Coronary artery (tissue), 2 donors: ENCODE measurements at regions not wholly inside any gene's neighbourhood (a gene's known extent, or its start where the extent isn't known, plus 50 kb on each side); places are given as distances from the start of the nearest gene placed in this dataset.
A peak's percentile ranks its signal among the peaks of the same experiment; 100 is the strongest.
"Not testable (repeated sequence)": the region's sequence is repeated elsewhere in the genome, so short reads cannot be mapped to it uniquely, and the experiment has no call there.

Experiments used
- DNase-seq: peaks from one replicate; pipeline ENCODE4 v3.0.0-alpha.2; 2017; ENCODE audit warnings: low spot score
- H3K27ac ChIP-seq, 2 donors: fragments of 200-600 bp; sonication (generic); one replicate each; pipeline ENCODE4 v1.5.1; 2016 to 2019
- H3K4me3 ChIP-seq: fragments of 200-600 bp; sonication (generic); 2 replicates; pipeline ENCODE4 v1.5.1; 2016; ENCODE audit warnings: mild to moderate bottlenecking, moderate library complexity
- CTCF ChIP-seq: fragments of 200-600 bp; sonication (generic); IDR thresholded peaks from one replicate; pipeline ENCODE4 v1.5.1; 2019; ENCODE audit warnings: antibody characterized with exemption

GRCh38 chr7:65509368-65510186, 135.9 kb downstream of the ZNF92 start:
- Histone ChIP-seq H3K27ac (no peak overlapping the region), H3K4me3 (peak overlapping the region; percentile 68)
- no peak for DNase-seq
- no peak for TF ChIP-seq CTCF

- not testable (repeated sequence) for H3K27ac ChIP-seq, DNase-seq
- H3K4me3 ChIP-seq, result peak overlapping the region; percentile 68
Measured at GRCh38 chr7:65510187-65510538, 136.5 kb downstream of the ZNF92 start.

DNA sequence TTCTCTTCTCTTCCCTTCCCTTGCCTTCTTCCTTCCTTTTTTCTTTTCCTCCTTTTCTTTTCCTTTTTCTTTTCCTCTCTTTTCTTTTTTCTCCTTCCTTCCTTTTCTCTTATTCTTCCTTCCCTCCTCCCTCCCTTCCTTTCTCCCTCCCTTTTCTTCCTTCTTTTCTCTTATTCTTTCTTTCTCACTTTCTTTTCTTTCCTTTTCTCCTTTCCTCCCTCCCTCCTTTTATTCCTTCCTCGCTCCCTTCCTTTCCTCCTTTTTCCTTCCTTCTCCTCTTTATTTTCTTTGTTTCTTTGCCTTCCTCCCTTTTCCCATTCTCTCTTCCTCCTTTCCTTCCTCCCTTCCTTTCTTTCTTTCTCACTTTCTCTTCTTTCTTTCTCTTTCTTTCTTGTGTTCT, 146.1 kb downstream of the ZNF92 start:
- DNase-seq, H3K4me3 ChIP-seq, H3K27ac ChIP-seq: not testable (repeated sequence)

DNA sequence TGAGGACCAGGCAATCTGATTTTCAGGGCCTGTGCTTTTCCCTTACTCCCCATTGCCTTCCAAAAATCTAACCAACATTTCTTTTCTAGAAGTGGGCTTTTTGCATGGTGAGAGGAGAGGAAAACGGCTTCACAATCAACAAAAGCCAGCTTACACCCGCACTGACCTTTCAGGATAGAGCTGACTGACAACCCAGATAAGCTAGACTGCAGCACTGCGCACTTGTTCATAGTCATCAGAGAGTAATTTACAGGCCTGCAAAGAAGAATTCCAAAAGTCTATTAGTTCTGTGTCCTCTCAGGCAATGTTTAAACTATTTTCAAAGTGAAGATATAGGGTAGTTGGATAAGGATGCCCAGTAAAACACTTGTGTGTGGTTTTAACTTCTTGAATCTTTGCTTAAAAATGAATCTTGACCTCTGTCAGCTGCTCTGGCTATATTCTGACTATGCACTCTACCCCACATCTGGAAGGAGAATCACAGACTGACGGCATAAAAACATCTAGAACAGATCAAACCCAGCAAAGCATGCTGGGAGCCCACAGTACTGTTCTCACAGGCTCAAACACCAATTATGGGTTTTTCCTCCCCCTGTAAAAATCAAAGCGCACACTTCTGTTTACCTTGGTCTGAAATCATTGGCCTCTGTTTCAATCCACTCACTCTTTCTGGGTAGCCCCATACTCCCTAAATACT, 172.0 kb downstream of the ZNF92 start:
- H3K4me3 ChIP-seq, H3K27ac ChIP-seq, DNase-seq: not testable (repeated sequence)

DNA sequence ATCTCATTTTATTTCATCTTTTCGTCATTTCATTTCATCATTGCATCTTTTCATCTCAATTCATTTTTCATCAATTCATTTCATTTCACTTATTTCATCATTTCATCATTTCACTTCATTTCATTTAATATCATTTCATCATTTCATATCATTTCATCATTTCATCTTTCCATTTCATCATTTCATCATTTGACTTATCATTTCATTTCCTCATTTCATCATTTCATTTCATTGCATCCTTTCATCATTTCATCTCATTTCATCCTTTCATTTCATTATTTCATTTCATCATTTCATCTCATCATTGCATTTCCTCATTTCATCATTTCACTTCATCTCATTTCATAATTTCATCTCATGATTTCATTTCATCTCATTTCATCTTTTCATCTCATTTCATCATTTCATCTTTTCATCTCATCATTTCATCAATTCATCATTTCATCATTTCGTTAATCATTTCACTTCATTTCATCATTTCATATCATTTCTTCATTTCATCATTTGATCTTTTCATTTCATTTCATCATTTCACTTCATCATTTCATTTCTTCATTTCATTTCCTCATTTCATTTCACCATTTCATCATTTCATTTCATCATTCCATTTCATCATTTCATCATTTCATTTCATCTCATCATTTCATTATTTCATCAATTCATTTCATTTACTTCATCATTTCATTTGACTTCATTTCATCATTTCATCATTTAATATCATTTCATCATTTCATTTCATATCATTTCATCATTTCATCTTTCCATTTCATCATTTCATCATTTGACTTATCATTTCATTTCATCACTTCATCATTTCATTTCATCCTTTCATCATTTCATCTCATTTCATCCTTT, 176.2 kb downstream of the ZNF92 start:
- H3K27ac ChIP-seq, DNase-seq, H3K4me3 ChIP-seq: not testable (repeated sequence)

- not testable (repeated sequence) for H3K4me3 ChIP-seq, DNase-seq
Measured at GRCh38 chr7:65550444-65550809, 176.8 kb downstream of the ZNF92 start.

DNA sequence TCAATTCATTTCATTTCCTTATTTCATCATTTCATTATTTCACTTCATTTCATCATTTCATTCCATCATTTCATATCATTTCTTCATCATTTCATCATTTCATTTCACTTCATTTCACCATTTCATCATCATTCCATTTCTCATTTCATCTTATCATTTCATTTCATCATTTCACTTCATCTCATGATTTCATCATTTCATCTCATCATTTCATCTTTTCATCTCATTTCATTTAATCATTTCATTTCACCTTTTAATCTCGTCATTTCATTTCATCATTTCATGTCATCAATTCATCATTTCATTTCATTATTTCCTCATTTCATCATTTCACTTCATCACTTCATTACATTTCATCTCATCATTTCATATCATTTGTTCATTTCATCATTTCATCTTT, 177.4 kb downstream of the ZNF92 start:
- not testable (repeated sequence) for H3K27ac ChIP-seq, DNase-seq, H3K4me3 ChIP-seq

More at GRCh38 chr7:65550444-65550809, 176.8 kb downstream of the ZNF92 start:
- H3K27ac ChIP-seq, result not testable (repeated sequence)

- DNase-seq, H3K4me3 ChIP-seq, H3K27ac ChIP-seq: not testable (repeated sequence)
Measured at GRCh38 chr7:65554553-65555476, 181.2 kb downstream of the ZNF92 start.

DNA sequence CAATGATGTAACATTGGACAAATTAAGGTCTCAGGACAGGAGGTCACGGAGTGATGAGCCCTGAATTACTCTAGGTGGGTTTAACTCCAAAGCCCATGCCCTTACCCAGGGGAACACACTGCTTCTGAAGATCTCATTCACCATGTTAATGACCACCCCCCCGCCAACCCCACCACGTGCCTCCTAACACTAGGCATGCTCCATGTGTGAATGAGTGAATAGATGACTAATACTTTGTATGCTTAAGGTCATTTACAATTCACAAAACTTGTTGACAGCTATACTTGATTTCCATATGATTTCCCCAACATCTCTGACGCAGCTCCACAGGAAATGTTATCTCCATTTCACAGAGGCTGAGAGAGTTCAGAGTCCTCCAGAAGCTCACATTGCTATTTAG, 184.9 kb downstream of the ZNF92 start:
- not testable (repeated sequence) for H3K27ac ChIP-seq, H3K4me3 ChIP-seq, DNase-seq

- not testable (repeated sequence) for H3K4me3 ChIP-seq, H3K27ac ChIP-seq, DNase-seq
Measured at GRCh38 chr7:65561786-65562372, 188.2 kb downstream of the ZNF92 start.

DNA sequence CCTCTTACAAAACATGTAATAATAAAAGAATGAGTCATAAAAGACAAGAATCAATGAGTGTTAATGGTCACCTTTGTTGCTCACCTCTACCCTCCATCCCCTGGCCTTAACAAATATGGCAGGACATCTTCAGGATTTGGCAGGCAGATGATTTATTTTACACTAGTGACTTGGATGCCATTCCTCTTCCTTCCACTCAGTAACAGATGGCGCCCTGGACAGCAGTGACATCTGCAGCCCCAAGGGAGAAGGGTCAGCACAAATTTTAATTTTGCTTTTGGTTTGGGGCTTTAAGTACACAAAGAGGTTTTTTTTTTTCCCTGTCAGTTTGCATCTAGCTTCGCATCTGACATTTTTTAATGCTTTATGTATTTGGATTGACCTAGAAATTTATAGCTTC, 188.9 kb downstream of the ZNF92 start:
- DNase-seq, result not testable (repeated sequence)

GRCh38 chr7:65563333-65563732, 189.7 kb downstream of the ZNF92 start:
- not testable (repeated sequence) for DNase-seq, H3K27ac ChIP-seq, H3K4me3 ChIP-seq

More for the DNA sequence above, 188.9 kb downstream of the ZNF92 start:
- not testable (repeated sequence) for H3K27ac ChIP-seq, H3K4me3 ChIP-seq

DNA sequence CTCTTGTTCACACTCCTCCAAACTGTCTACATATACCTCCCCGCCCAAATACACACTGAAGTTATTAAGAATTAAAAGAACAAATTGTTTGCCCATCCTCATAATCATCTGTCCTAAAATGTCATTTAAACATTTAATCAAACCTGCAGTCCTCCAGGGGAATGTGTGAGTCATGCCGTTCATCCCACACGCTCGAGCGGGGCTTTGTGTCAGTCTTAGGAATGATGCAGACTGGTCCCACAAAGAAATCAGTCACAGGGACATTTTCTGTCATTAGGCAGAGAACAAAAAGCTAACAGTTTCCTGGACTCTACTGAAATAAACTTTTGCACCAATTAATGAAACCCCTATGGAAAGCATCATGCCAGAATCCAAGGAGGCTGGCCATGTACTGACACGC, 194.6 kb downstream of the ZNF92 start:
- H3K27ac ChIP-seq, DNase-seq, H3K4me3 ChIP-seq: not testable (repeated sequence)

- not testable (repeated sequence) for H3K4me3 ChIP-seq, H3K27ac ChIP-seq, DNase-seq
Measured at GRCh38 chr7:65570990-65571389, 197.3 kb downstream of the ZNF92 start.

GRCh38 chr7:65572581-65572980, 198.9 kb downstream of the ZNF92 start:
- peak; percentile 35 for DNase-seq
- not testable (repeated sequence) for H3K4me3 ChIP-seq, H3K27ac ChIP-seq

- H3K27ac ChIP-seq, H3K4me3 ChIP-seq, DNase-seq: not testable (repeated sequence)
Measured at GRCh38 chr7:65576370-65576769, 202.7 kb downstream of the ZNF92 start.
